HG03135 (cell line): ENCODE measurements at regions not wholly inside any gene's neighbourhood (a gene's known extent, or its start where the extent isn't known, plus 50 kb on each side); places are given as distances from the start of the nearest gene placed in this dataset.

Experiments
- ATAC-seq: cut with Tn5 transposase; IDR thresholded peaks from one replicate; pipeline ENCODE4 v1.9.1; 2021; ENCODE audit warnings: mild to moderate bottlenecking, moderate library complexity; ENCODE audit not compliant: unreplicated experiment

- no peak for ATAC-seq
Observed at GRCh38 chr4:181517491-181517890, 725.7 kb upstream of the TENM3 start.

- no peak for ATAC-seq
Observed at GRCh38 chr4:181520790-181521189, 722.4 kb upstream of the TENM3 start.

- ATAC-seq = no peak
Observed at GRCh38 chr4:181523973-181524372, 719.2 kb upstream of the TENM3 start.

- ATAC-seq = no peak
Observed at GRCh38 chr4:181524499-181524898, 718.7 kb upstream of the TENM3 start.

GRCh38 chr4:181525634-181526033 is 717.6 kb upstream of the TENM3 start:
- no peak for ATAC-seq

- ATAC-seq = no peak
Observed at GRCh38 chr4:181528570-181529184, 714.5 kb upstream of the TENM3 start.

- no peak for ATAC-seq
Observed at GRCh38 chr4:181529537-181529936, 713.7 kb upstream of the TENM3 start.

GRCh38 chr4:181536196-181536746 is 706.9 kb upstream of the TENM3 start:
- ATAC-seq = no peak

- no peak for ATAC-seq
Observed at GRCh38 chr4:181536811-181537434, 706.3 kb upstream of the TENM3 start.

- ATAC-seq = no peak
Observed at GRCh38 chr4:181538431-181538830, 704.8 kb upstream of the TENM3 start.

- ATAC-seq = no peak
Observed at GRCh38 chr4:181541396-181541795, 701.8 kb upstream of the TENM3 start.

GRCh38 chr4:181548873-181549575 is 694.2 kb upstream of the TENM3 start:
- ATAC-seq = no peak

GRCh38 chr4:181549576-181550188 is 693.5 kb upstream of the TENM3 start:
- no peak for ATAC-seq

- ATAC-seq = no peak
Observed at GRCh38 chr4:181550381-181550780, 692.8 kb upstream of the TENM3 start.

GRCh38 chr4:181559637-181560036 is 683.6 kb upstream of the TENM3 start:
- ATAC-seq = no peak

GRCh38 chr4:181562399-181562798 is 680.8 kb upstream of the TENM3 start:
- ATAC-seq = no peak

GRCh38 chr4:181564625-181565024 is 678.6 kb upstream of the TENM3 start:
- ATAC-seq = no peak

GRCh38 chr4:181566490-181566889 is 676.7 kb upstream of the TENM3 start:
- ATAC-seq = no peak

- ATAC-seq = no peak
Observed at GRCh38 chr4:181569553-181569952, 673.6 kb upstream of the TENM3 start.

GRCh38 chr4:181578911-181579310 is 664.3 kb upstream of the TENM3 start:
- no peak for ATAC-seq

- no peak for ATAC-seq
Observed at GRCh38 chr4:181579486-181579885, 663.7 kb upstream of the TENM3 start.

- ATAC-seq = no peak
Observed at GRCh38 chr4:181581983-181582382, 661.2 kb upstream of the TENM3 start.
